ENCODE measurements at regions not wholly inside any gene's neighbourhood (a gene's known extent, or its start where the extent isn't known, plus 50 kb on each side); places are given as distances from the start of the nearest gene placed in this dataset.

DNA sequence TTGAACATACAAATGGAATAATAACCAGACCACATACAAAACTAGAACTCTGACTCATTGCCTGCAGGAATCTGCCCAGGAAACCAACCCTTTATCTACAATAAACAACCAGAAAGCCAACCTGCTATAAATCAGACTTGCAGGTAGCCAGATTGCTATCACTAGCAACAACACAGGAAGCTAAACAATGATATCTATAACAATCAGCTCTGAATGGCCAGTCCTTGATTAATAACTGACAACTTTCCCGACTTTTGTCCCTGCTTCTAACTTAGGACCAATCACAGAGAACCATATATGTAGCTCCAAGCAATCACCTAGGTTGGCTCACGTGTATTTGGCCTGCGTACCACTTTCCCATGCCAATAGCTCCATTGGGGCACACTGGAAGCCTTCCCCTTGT, 470.8 kb downstream of the RIT2 start:
- DNase-seq: no peak

DNA sequence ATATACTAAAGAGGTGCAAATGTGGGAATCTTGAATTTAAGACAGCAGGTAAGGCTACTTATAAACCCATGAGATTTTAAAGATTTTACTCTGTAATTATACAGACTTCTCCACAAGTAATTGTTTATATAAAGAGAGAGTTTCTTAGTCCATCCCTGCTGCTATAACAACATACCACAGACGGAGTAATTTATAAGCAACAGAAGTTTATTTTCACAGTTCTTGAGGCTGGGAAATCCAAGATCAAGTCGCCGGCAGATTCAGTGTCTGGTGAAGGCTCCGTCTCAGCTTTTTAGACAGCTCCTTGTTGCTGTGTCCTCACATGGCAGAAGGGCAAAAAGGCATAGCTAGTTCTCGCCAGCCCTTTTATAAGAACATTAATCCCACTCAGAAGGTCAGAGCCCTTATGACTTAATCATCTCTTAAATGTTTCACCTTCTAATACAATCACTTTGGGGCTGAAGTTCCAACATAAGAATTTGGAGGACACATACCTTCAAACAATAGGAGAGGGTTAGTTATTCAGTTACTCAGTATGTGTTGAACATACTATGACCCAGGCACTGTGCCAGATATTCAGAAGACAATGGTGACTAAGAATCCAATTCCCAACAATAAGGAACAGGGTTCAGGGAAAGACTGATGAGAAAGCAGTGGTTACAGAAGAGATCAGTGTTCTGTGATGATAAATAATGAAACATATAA, 466.0 kb downstream of the RIT2 start:
- DNase-seq: no peak

DNA sequence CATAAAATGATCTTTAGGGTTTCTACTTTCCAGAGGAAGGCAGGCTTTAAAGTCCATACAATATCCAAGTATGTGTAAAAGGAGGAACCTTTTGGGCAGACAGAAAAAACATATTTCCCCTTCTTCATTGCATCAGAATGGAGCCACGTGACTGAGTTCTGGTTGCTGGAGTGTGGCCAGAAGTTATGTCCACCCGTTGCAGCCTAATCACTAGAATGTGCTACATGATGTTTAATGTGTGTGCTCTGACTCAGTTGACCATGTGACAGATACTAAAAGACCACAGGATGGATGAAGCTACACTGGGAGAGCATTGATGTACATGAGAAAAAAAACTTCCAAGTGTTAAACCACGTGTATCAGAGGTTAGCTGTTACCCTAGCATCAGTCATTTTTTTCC, 460.9 kb downstream of the RIT2 start:
- no peak for DNase-seq

DNA sequence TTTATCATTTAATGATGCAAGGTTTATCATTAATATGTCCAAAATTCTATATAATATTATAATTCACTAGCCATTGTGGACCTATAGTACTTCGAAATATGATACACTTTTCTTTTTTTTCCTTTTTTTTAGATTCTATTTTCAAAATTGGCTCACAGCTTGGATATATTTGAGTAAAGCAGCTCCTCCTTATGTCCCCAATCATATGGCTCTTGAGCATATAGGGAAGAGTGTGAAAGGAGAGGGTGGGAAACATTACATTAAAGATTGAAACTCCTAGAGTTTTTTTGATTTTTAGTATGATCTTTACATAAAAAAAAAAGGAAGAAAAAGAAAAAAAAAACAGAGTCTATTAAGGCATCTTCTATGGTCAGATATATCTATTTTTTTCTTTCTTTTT, 457.9 kb downstream of the RIT2 start:
- no peak for DNase-seq

DNA sequence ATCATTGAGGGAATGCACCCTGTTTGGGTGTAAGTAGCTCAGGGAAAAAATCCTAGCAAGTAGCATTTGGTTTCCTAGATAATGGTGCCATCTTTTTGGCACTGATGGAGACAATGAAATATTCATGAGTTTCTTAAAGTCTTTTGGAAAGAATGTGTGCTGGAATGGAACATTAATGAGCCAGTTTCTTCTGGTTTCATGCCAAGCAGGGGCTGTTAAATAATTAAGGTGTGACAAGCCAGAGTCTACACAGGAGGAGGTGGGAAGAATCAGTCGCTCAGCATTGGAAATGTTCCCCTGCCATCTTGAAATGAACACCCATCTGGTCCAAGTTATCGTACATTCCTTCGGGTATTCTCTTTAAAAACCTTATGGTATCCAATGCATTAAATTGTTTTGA, 457.3 kb downstream of the RIT2 start:
- no peak for DNase-seq

DNA sequence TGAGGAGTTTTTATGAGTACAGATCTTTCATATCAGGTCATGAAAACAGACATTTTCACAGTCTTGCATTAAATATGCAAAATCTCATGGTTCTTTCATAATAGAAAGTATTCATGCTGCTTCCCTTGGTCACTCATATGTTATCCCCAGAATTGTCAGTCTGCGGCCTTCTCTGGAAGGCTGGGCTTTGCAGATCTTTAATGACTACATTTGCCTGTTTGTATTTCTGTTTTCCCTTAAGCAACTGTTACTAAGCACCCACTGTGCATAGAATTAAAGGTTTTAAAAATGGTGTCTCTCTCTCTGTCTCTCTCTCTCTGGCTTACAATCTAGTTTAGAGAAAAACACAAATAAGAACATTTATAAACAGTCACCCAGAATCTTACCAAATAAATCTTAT, 456.3 kb downstream of the RIT2 start:
- no peak for DNase-seq

DNA sequence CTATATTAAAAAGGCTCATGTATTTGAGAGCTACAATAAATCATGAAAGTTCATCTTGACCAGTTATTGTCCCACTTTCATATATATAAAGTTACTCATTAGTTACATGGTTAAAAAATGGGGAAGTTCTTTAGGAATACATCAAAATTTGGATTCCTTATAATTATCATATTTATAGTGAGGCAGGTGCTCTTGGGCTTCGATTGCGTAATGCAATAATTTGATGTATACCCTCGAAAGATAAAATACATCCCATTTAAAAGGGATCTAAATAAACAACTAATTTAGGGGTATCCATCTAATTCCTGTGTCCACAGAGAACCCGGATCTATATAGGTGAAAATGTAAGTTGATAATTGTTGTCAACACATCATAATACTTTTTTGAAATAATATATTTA, 444.6 kb downstream of the RIT2 start:
- DNase-seq: no peak

DNA sequence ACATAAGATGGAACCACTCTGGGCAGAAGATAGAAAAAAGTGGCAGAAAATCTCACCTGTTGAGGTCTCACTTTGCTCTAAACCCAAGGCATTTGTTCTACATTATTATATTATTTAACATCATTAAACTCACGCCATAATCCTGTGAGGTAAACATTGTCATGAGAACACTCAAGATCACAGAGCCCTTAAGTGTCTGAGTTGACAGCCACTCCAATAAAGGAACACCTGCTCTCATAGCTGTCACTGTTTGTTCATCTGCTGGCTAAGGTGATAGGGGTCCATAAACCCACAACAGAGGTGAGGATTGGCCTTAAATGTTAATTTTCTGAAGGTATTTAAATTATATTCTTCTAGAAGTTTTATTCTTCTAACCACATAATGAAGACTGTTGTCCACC, 439.7 kb downstream of the RIT2 start:
- no peak for DNase-seq

DNA sequence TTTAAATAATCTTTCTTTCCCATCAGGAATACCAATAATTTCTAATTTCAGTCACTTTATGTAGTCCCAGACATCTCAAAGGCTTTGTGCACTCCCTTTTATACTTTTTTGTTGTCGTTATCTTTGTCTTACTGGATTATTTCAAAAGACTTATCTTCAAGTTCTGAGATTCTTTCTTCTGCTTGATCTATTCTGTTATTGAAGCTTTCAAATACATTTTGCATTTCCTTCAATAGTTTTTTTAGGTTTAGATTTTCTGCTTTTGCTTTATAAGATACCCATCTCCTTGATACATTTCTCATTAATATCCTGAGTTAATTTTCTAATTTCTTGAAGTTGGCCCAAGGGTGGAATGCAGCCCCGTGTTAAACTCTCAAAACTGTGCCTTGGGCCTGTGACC, 432.4 kb downstream of the RIT2 start:
- no peak for DNase-seq

DNA sequence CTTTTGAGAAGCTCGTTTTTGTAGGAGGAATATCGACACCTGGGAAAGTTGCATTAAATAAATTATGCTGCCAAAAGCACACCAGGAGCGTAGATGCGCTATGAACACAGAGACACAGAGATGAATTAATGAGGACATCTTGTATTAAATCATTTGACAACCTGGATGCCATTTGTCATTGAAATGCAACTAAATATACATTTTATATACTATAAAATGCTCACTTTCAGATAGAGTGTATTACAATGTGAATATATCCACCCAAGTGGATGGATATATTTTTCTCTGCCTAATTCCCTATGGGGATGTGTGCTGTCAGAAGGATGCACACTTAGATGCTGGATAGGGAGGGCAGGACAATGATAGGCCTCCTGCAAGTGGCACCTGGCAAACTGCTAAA, 426.2 kb downstream of the RIT2 start:
- no peak for DNase-seq

Measured in stimulated activated naive CD4-positive, alpha-beta T cell treated with Interleukin-2 at 50 U/mL for 16 hours (primary cell).